SK-N-SH treated with all-trans-retinoic acid at 6 μM for 48 hours (cell line): ENCODE measurements at regions not wholly inside any gene's neighbourhood (a gene's known extent, or its start where the extent isn't known, plus 50 kb on each side); places are given as distances from the start of the nearest gene placed in this dataset.

Source experiments
- ATAC-seq: fragments of 200-7000 bp; cut with Tn5 transposase; 3 replicates; pipeline ENCODE4 v1.9.1; 2020; ENCODE audit warnings: mild to moderate bottlenecking, moderate library complexity
- ARNTL ChIP-seq: fragments of 450-650 bp; formaldehyde crosslinking; IDR thresholded peaks from 2 replicates; pipeline ENCODE4 v1.5.0; 2020; ENCODE audit warnings: low read depth, mild to moderate bottlenecking, moderate library complexity, borderline replicate concordance
- BACH2 ChIP-seq: fragments of 250-450 bp; sonication (Bioruptor Pico); IDR thresholded peaks from 2 replicates; pipeline ENCODE4 v1.9.0; 2021; ENCODE audit warnings: mild to moderate bottlenecking, borderline replicate concordance
- CSDC2 ChIP-seq: fragments of 250-450 bp; sonication (Bioruptor Pico); IDR thresholded peaks from 2 replicates; pipeline ENCODE4 v1.5.0; 2020; ENCODE audit warnings: mild to moderate bottlenecking, moderate library complexity
- ESRRG ChIP-seq: fragments of 250-450 bp; sonication (Bioruptor Pico); IDR thresholded peaks from 2 replicates; pipeline ENCODE4 v1.6.1; 2021; ENCODE audit warnings: mild to moderate bottlenecking
- GLIS3 ChIP-seq: fragments of 250-450 bp; sonication (Bioruptor Pico); IDR thresholded peaks from 2 replicates; pipeline ENCODE4 v1.5.0; 2020; ENCODE audit warnings: mild to moderate bottlenecking, moderate library complexity
- OSR1 ChIP-seq: fragments of 250-450 bp; sonication (Bioruptor Pico); IDR thresholded peaks from 2 replicates; pipeline ENCODE4 v1.8.0; 2022; ENCODE audit warnings: moderate library complexity, mild to moderate bottlenecking, inconsistent platforms
- PPARA ChIP-seq: fragments of 250-450 bp; sonication (Bioruptor Pico); IDR thresholded peaks from 2 replicates; pipeline ENCODE4 v1.5.0; 2020; ENCODE audit warnings: mild to moderate bottlenecking, borderline replicate concordance
- RARB ChIP-seq: fragments of 250-450 bp; sonication (Bioruptor Pico); IDR thresholded peaks from 2 replicates; pipeline ENCODE4 v1.8.0; 2021; ENCODE audit warnings: mild to moderate bottlenecking, moderate library complexity
- SNAI2 ChIP-seq: fragments of 250-450 bp; sonication (Bioruptor Pico); IDR thresholded peaks from 2 replicates; pipeline ENCODE4 v1.5.0; 2020; ENCODE audit warnings: mild to moderate bottlenecking, moderate library complexity
- ZC3H10 ChIP-seq: fragments of 250-450 bp; sonication (Bioruptor Pico); IDR thresholded peaks from 2 replicates; pipeline ENCODE4 v1.5.1; 2021; ENCODE audit warnings: mild to moderate bottlenecking, moderate library complexity
- ZFP3 ChIP-seq: fragments of 250-450 bp; sonication (Bioruptor Pico); IDR thresholded peaks from 2 replicates; pipeline ENCODE4 v1.5.0; 2020; ENCODE audit warnings: mild to moderate bottlenecking, moderate library complexity
- ZFP30 ChIP-seq: fragments of 450-650 bp; formaldehyde crosslinking; IDR thresholded peaks from 2 replicates; pipeline ENCODE4 v1.5.0; 2022; ENCODE audit warnings: mild to moderate bottlenecking, moderate library complexity
- ZNF565 ChIP-seq: fragments of 450-650 bp; formaldehyde crosslinking; conservative IDR thresholded peaks from 2 replicates; pipeline ENCODE4 v1.5.0; 2020; ENCODE audit warnings: low read depth, mild to moderate bottlenecking, moderate library complexity
- ZNF70 ChIP-seq: fragments of 450-650 bp; formaldehyde crosslinking; IDR thresholded peaks from 2 replicates; pipeline ENCODE4 v1.5.0; 2020; ENCODE audit warnings: mild to moderate bottlenecking, moderate library complexity
- ZNF8 ChIP-seq: fragments of 450-650 bp; formaldehyde crosslinking; IDR thresholded peaks from 2 replicates; pipeline ENCODE4 v1.5.0; 2020; ENCODE audit warnings: mild to moderate bottlenecking, moderate library complexity
- TF ChIP-seq, protein P1 (sequence below): fragments of 250-450 bp; sonication (Bioruptor Pico); IDR thresholded peaks from 2 replicates; pipeline ENCODE4 v1.5.1; 2020; ENCODE audit warnings: low read depth, mild to moderate bottlenecking, moderate library complexity
- TF ChIP-seq, protein P2 (sequence below): fragments of 250-450 bp; sonication (Bioruptor Pico); IDR thresholded peaks from 2 replicates; pipeline ENCODE4 v1.5.0; 2020; ENCODE audit warnings: mild to moderate bottlenecking, moderate library complexity
- TF ChIP-seq, protein P3 (sequence below): fragments of 250-450 bp; sonication (Bioruptor Pico); IDR thresholded peaks from 2 replicates; pipeline ENCODE4 v1.8.0; 2021; ENCODE audit warnings: low read depth, mild to moderate bottlenecking, moderate library complexity, borderline replicate concordance
- TF ChIP-seq, protein P4 (sequence below): fragments of 250-450 bp; sonication (Bioruptor Pico); IDR thresholded peaks from 2 replicates; pipeline ENCODE4 v1.8.0; 2020; ENCODE audit warnings: mild to moderate bottlenecking, moderate library complexity, borderline replicate concordance

DNA sequence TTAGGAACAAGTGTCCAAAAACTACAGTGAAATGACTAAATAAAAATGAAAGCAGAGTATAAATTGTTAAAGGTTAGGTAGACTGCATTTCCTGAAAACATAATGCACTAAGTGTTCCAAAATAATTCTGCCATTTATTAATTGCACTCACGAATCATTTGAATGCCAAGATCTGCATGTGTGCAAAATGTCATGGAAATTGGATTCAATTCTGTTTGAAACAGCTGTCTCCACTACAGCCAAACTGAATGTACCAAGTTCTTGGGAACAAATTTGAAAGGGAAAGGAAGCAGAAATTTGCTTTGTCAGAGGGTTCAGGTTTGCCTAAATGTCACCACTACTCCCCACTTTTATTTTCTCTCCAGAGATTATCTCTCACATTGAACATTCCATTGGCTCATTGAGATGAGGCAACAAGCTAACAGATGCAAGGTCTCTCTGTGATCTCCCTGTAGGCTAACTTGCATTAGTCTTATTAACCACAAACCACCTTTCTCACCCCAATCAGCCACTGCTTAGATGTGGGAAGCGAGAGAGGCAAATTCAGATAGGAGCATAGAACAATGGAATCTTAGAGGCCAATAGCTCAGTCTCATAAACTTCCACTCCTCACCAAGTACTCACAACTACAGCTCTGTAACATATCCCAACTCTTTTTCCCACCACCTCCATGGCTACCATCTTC lies 226.6 kb downstream of the KDR start (continued):
- TF ChIP-seq, protein P1, sequence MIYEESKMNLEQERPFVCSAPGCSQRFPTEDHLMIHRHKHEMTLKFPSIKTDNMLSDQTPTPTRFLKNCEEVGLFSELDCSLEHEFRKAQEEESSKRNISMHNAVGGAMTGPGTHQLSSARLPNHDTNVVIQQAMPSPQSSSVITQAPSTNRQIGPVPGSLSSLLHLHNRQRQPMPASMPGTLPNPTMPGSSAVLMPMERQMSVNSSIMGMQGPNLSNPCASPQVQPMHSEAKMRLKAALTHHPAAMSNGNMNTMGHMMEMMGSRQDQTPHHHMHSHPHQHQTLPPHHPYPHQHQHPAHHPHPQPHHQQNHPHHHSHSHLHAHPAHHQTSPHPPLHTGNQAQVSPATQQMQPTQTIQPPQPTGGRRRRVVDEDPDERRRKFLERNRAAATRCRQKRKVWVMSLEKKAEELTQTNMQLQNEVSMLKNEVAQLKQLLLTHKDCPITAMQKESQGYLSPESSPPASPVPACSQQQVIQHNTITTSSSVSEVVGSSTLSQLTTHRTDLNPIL (CRISPR knock-in tag): no peak
- TF ChIP-seq ZC3H10: no peak
- TF ChIP-seq RARB (CRISPR knock-in tag): no peak
- TF ChIP-seq PPARA (CRISPR knock-in tag): no peak
- TF ChIP-seq ESRRG (CRISPR knock-in tag): no peak
- no peak for TF ChIP-seq SNAI2 (CRISPR knock-in tag)
- TF ChIP-seq ZNF565 (CRISPR knock-in tag): no peak
- no peak for TF ChIP-seq ZNF70 (CRISPR knock-in tag)
- TF ChIP-seq GLIS3: no peak
- no peak for TF ChIP-seq ZNF8 (CRISPR knock-in tag)
- TF ChIP-seq BACH2 (CRISPR knock-in tag): no peak
- TF ChIP-seq, all 23 proteins: peak for 0

DNA sequence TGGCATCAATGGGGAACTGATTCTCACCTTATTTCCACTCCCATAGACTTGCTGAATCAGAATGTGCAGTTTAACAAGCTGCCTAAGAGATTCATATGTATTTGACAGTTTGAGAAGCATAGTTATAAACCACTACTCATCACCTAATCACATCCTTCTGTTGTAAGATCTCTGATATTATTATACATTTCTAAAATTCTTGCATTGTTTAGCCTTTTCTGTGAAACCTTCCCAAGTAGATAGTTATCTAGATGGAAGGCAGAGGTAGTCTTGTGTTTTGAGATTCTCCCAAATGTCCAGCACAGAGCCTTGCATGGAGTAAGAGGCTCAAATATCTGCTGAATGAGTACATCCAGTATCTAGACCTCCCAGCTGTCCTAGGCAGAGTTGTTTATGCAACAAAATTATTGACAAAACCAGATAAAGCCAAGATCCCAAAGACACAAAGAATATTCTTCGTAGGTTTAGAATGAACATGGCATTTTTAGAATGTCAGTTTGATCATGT lies 227.3 kb downstream of the KDR start:
- TF ChIP-seq OSR1 (CRISPR knock-in tag) (no peak), ARNTL (CRISPR knock-in tag) (no peak), RARB (CRISPR knock-in tag) (no peak), ZNF8 (CRISPR knock-in tag) (no peak), PPARA (CRISPR knock-in tag) (no peak)
- TF ChIP-seq, protein P2, sequence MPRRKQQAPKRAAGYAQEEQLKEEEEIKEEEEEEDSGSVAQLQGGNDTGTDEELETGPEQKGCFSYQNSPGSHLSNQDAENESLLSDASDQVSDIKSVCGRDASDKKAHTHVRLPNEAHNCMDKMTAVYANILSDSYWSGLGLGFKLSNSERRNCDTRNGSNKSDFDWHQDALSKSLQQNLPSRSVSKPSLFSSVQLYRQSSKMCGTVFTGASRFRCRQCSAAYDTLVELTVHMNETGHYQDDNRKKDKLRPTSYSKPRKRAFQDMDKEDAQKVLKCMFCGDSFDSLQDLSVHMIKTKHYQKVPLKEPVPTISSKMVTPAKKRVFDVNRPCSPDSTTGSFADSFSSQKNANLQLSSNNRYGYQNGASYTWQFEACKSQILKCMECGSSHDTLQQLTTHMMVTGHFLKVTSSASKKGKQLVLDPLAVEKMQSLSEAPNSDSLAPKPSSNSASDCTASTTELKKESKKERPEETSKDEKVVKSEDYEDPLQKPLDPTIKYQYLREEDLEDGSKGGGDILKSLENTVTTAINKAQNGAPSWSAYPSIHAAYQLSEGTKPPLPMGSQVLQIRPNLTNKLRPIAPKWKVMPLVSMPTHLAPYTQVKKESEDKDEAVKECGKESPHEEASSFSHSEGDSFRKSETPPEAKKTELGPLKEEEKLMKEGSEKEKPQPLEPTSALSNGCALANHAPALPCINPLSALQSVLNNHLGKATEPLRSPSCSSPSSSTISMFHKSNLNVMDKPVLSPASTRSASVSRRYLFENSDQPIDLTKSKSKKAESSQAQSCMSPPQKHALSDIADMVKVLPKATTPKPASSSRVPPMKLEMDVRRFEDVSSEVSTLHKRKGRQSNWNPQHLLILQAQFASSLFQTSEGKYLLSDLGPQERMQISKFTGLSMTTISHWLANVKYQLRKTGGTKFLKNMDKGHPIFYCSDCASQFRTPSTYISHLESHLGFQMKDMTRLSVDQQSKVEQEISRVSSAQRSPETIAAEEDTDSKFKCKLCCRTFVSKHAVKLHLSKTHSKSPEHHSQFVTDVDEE (CRISPR knock-in tag): no peak
- TF ChIP-seq, all 23 proteins: peak for 0
- no peak for ATAC-seq

DNA sequence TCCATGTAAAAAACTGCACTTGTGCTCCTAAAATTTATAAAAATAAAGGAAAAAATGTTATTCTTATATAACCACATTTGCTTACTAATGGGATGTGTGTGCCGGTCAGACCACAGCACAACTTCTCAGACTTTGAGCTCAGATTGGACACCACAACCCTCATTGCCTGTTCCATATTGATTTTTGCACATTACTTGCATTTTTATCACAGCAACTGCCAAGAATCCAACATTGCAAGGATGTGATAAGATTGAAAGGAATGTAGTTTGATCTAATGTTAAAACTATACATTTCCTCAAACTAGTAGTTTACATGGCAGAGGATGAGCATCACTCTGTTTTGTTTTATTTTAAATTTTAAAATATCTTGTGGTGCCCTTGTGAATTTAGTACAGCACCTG lies 227.8 kb downstream of the KDR start:
- no peak for ATAC-seq
- TF ChIP-seq ZFP3 (CRISPR knock-in tag) (no peak), ARNTL (CRISPR knock-in tag) (no peak), SNAI2 (CRISPR knock-in tag) (no peak), ZNF565 (CRISPR knock-in tag) (no peak), ZFP30 (CRISPR knock-in tag) (no peak)
- TF ChIP-seq, protein P3, sequence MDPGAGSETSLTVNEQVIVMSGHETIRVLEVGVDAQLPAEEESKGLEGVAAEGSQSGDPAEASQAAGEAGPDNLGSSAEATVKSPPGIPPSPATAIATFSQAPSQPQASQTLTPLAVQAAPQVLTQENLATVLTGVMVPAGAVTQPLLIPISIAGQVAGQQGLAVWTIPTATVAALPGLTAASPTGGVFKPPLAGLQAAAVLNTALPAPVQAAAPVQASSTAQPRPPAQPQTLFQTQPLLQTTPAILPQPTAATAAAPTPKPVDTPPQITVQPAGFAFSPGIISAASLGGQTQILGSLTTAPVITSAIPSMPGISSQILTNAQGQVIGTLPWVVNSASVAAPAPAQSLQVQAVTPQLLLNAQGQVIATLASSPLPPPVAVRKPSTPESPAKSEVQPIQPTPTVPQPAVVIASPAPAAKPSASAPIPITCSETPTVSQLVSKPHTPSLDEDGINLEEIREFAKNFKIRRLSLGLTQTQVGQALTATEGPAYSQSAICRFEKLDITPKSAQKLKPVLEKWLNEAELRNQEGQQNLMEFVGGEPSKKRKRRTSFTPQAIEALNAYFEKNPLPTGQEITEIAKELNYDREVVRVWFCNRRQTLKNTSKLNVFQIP (CRISPR knock-in tag): no peak

DNA sequence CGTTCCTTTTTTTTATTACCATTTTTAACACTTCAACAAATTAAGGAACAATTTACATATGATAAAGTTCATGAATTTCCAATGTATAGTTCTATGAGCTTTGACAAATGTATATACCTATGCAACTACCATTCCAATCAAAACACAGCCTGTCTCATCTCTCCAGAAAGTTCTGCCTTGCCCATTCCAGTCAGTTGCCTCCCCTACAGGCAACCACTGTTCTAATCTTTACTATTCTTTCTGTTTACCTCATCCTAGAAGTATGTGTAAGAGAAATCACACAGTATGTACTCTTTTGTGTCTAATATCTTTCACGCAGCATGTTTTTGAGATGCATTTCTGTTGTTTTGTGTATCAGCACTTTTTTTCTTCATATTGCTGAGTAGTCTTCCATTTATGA lies 224.9 kb downstream of the KIT start:
- TF ChIP-seq, protein P3 (CRISPR knock-in tag): no peak
- TF ChIP-seq RARB (CRISPR knock-in tag) (no peak), ZFP30 (CRISPR knock-in tag) (no peak), ZNF8 (CRISPR knock-in tag) (no peak), PPARA (CRISPR knock-in tag) (no peak), ZC3H10 (no peak), SNAI2 (CRISPR knock-in tag) (no peak), CSDC2 (CRISPR knock-in tag) (no peak), ZFP3 (CRISPR knock-in tag) (no peak), GLIS3 (no peak)
- TF ChIP-seq, protein P4, sequence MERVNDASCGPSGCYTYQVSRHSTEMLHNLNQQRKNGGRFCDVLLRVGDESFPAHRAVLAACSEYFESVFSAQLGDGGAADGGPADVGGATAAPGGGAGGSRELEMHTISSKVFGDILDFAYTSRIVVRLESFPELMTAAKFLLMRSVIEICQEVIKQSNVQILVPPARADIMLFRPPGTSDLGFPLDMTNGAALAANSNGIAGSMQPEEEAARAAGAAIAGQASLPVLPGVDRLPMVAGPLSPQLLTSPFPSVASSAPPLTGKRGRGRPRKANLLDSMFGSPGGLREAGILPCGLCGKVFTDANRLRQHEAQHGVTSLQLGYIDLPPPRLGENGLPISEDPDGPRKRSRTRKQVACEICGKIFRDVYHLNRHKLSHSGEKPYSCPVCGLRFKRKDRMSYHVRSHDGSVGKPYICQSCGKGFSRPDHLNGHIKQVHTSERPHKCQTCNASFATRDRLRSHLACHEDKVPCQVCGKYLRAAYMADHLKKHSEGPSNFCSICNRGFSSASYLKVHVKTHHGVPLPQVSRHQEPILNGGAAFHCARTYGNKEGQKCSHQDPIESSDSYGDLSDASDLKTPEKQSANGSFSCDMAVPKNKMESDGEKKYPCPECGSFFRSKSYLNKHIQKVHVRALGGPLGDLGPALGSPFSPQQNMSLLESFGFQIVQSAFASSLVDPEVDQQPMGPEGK (CRISPR knock-in tag): no peak
- TF ChIP-seq, protein P1 (CRISPR knock-in tag): no peak
- TF ChIP-seq, protein P2 (CRISPR knock-in tag): no peak
- TF ChIP-seq, all 23 proteins: peak for 0
- ATAC-seq: no peak
